OCI-LY7 (cell line): ENCODE measurements at regions not wholly inside any gene's neighbourhood (a gene's known extent, or its start where the extent isn't known, plus 50 kb on each side); places are given as distances from the start of the nearest gene placed in this dataset.

ENCODE experiments used
- EZH2phosphoT487 ChIP-seq: fragments of 200-600 bp; sonication (generic); IDR thresholded peaks from 2 replicates; pipeline ENCODE4 v1.6.1; 2018; ENCODE audit warnings: low read depth, borderline replicate concordance, mild to moderate bottlenecking, mixed run types, antibody characterized with exemption, low read length, moderate library complexity, mixed read lengths
- TF ChIP-seq, protein P1 (sequence below): fragments of 200-600 bp; sonication (generic); conservative IDR thresholded peaks from 2 replicates; pipeline ENCODE4 v1.5.1; 2014; ENCODE audit warnings: mild to moderate bottlenecking, antibody characterized with exemption, low read length, moderate library complexity, mixed read lengths

- TF ChIP-seq EZH2phosphoT487 = no peak
- TF ChIP-seq, protein P1, sequence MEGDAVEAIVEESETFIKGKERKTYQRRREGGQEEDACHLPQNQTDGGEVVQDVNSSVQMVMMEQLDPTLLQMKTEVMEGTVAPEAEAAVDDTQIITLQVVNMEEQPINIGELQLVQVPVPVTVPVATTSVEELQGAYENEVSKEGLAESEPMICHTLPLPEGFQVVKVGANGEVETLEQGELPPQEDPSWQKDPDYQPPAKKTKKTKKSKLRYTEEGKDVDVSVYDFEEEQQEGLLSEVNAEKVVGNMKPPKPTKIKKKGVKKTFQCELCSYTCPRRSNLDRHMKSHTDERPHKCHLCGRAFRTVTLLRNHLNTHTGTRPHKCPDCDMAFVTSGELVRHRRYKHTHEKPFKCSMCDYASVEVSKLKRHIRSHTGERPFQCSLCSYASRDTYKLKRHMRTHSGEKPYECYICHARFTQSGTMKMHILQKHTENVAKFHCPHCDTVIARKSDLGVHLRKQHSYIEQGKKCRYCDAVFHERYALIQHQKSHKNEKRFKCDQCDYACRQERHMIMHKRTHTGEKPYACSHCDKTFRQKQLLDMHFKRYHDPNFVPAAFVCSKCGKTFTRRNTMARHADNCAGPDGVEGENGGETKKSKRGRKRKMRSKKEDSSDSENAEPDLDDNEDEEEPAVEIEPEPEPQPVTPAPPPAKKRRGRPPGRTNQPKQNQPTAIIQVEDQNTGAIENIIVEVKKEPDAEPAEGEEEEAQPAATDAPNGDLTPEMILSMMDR = no peak
These were observed 885.0 kb downstream of the SLC4A3 start for GRCh38 chr2:220512419-220512818.
